ENCODE measurements at regions not wholly inside any gene's neighbourhood (a gene's known extent, or its start where the extent isn't known, plus 50 kb on each side); places are given as distances from the start of the nearest gene placed in this dataset.

GRCh38 chr3:177334803-177335202 lies 137.5 kb upstream of the TBL1XR1 start:
- no peak for ATAC-seq
- Mint-ChIP-seq H3K9me3 (no peaks in the 10 kb centered on the region), H3K36me3 (no peaks in the 10 kb centered on the region), H3K4me3 (no peak overlapping the region), H3K27ac (no peak overlapping the region), H3K27me3 (ENCODE audit: low read depth) (peaks cover 4% of the 10 kb centered on the region), H3K4me1 (0 out of 2 replicates have a peak, but pooled peaks cover 2% of the 10 kb centered on the region)
- TF ChIP-seq SP1 (CRISPR knock-in tag; conservative IDR thresholded peaks at IDR 0.05) (no peak), ZBTB43 (CRISPR knock-in tag; IDR thresholded peaks at IDR 0.05) (no peak), NFATC4 (CRISPR knock-in tag; IDR thresholded peaks at IDR 0.05) (no peak), CREB1 (CRISPR knock-in tag; IDR thresholded peaks at IDR 0.05) (no peak), ZNF423 (CRISPR knock-in tag; IDR thresholded peaks at IDR 0.05) (no peak), ETV6 (CRISPR knock-in tag; IDR thresholded peaks at IDR 0.05) (no peak)
- TF ChIP-seq, protein P1, sequence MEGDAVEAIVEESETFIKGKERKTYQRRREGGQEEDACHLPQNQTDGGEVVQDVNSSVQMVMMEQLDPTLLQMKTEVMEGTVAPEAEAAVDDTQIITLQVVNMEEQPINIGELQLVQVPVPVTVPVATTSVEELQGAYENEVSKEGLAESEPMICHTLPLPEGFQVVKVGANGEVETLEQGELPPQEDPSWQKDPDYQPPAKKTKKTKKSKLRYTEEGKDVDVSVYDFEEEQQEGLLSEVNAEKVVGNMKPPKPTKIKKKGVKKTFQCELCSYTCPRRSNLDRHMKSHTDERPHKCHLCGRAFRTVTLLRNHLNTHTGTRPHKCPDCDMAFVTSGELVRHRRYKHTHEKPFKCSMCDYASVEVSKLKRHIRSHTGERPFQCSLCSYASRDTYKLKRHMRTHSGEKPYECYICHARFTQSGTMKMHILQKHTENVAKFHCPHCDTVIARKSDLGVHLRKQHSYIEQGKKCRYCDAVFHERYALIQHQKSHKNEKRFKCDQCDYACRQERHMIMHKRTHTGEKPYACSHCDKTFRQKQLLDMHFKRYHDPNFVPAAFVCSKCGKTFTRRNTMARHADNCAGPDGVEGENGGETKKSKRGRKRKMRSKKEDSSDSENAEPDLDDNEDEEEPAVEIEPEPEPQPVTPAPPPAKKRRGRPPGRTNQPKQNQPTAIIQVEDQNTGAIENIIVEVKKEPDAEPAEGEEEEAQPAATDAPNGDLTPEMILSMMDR (IDR thresholded peaks at IDR 0.05) = no peak
- POLR2A ChIA-PET = no interaction called here
- no peak for DNase-seq (ENCODE audit: low spot score)
- CTCF ChIA-PET = no interaction called here

DNA sequence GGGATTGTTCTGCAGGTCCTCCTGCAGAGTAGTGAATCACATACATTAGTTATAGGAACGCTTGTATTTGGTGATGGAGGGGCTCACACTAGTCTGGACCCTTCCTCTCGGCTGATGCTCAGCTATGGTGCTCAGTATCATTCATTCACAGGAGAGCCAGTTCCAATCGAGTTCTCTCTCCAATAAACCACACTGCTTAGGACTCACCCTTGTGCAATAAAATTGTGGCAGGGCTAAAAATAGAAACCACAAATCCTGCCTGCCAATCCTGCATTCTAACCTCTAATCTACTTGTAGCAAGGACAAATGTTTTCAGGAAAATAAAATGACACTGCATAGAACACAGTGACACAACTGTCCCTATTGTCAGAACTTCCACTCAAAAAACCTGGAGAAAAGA lies 138.4 kb upstream of the TBL1XR1 start:
- H3K27me3 Mint-ChIP-seq (ENCODE audit: low read depth) = peaks cover 8% of the 10 kb centered on the region
- DNase-seq (ENCODE audit: low spot score) (no peak), ATAC-seq (no peak)
- H3K36me3 Mint-ChIP-seq = no peaks in the 10 kb centered on the region
- no peak overlapping the region for H3K27ac Mint-ChIP-seq
- H3K4me1 Mint-ChIP-seq = 0 out of 2 replicates have a peak, but pooled peaks cover 2% of the 10 kb centered on the region
- ChIA-PET CTCF (no interaction called here), POLR2A (interaction anchor here (0.6 kb wide), 1 partner anchor 135 kb away, joined by 3 read pairs; no protein-coding TSS in a partner anchor)
- H3K4me3 Mint-ChIP-seq = no peak overlapping the region
- no peaks in the 10 kb centered on the region for H3K9me3 Mint-ChIP-seq
- TF ChIP-seq, protein P2, sequence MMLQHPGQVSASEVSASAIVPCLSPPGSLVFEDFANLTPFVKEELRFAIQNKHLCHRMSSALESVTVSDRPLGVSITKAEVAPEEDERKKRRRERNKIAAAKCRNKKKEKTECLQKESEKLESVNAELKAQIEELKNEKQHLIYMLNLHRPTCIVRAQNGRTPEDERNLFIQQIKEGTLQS (CRISPR knock-in tag; conservative IDR thresholded peaks at IDR 0.05) = no peak
- TF ChIP-seq ATF2 (CRISPR knock-in tag; IDR thresholded peaks at IDR 0.05; ENCODE audit: borderline replicate concordance, low read depth) = no peak
- TF ChIP-seq TP53 (CRISPR knock-in tag; IDR thresholded peaks at IDR 0.05) = no peak
- TF ChIP-seq EMX1 (CRISPR knock-in tag; IDR thresholded peaks at IDR 0.05) = no peak
- TF ChIP-seq ZNF396 (CRISPR knock-in tag; IDR thresholded peaks at IDR 0.05; ENCODE audit: borderline replicate concordance) = no peak
- TF ChIP-seq, protein P3, sequence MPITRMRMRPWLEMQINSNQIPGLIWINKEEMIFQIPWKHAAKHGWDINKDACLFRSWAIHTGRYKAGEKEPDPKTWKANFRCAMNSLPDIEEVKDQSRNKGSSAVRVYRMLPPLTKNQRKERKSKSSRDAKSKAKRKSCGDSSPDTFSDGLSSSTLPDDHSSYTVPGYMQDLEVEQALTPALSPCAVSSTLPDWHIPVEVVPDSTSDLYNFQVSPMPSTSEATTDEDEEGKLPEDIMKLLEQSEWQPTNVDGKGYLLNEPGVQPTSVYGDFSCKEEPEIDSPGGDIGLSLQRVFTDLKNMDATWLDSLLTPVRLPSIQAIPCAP (CRISPR knock-in tag; IDR thresholded peaks at IDR 0.05) = no peak
- no peak for TF ChIP-seq OVOL2 (CRISPR knock-in tag; IDR thresholded peaks at IDR 0.05; ENCODE audit: borderline replicate concordance)
- no peak for TF ChIP-seq PRRX2 (CRISPR knock-in tag; IDR thresholded peaks at IDR 0.05)
- TF ChIP-seq, protein P4, sequence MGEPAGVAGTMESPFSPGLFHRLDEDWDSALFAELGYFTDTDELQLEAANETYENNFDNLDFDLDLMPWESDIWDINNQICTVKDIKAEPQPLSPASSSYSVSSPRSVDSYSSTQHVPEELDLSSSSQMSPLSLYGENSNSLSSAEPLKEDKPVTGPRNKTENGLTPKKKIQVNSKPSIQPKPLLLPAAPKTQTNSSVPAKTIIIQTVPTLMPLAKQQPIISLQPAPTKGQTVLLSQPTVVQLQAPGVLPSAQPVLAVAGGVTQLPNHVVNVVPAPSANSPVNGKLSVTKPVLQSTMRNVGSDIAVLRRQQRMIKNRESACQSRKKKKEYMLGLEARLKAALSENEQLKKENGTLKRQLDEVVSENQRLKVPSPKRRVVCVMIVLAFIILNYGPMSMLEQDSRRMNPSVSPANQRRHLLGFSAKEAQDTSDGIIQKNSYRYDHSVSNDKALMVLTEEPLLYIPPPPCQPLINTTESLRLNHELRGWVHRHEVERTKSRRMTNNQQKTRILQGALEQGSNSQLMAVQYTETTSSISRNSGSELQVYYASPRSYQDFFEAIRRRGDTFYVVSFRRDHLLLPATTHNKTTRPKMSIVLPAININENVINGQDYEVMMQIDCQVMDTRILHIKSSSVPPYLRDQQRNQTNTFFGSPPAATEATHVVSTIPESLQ (CRISPR knock-in tag; IDR thresholded peaks at IDR 0.05) = no peak
- no peak for TF ChIP-seq ZNF423 (CRISPR knock-in tag; IDR thresholded peaks at IDR 0.05)
- TF ChIP-seq NR3C1 (CRISPR knock-in tag; conservative IDR thresholded peaks at IDR 0.05; ENCODE audit: low read depth) = no peak
- no peak for TF ChIP-seq E2F5 (CRISPR knock-in tag; IDR thresholded peaks at IDR 0.05)
- no peak for TF ChIP-seq ZNF671 (CRISPR knock-in tag; IDR thresholded peaks at IDR 0.05)
- no peak for TF ChIP-seq ZNF416 (CRISPR knock-in tag; IDR thresholded peaks at IDR 0.05)
- no peak for TF ChIP-seq FOXP4 (CRISPR knock-in tag; IDR thresholded peaks at IDR 0.05)
- no peak for TF ChIP-seq MLX (CRISPR knock-in tag; IDR thresholded peaks at IDR 0.05)
- TF ChIP-seq, protein P1 (IDR thresholded peaks at IDR 0.05) = no peak
